HFF-Myc (cell line): ENCODE measurements at regions not wholly inside any gene's neighbourhood (a gene's known extent, or its start where the extent isn't known, plus 50 kb on each side); places are given as distances from the start of the nearest gene placed in this dataset.

Experiments used
- DNase-seq: peaks from one replicate; pipeline ENCODE4 v3.0.0-alpha.2; 2011; ENCODE audit warnings: low read depth; ENCODE audit errors: extremely low read depth
- H3K4me3 ChIP-seq: replicated peaks from 2 replicates; pipeline ENCODE4 v1.5.1; 2011; ENCODE audit warnings: low read depth, mild to moderate bottlenecking, control low read depth, low read length
- CTCF ChIP-seq: IDR thresholded peaks from 2 replicates; pipeline ENCODE4 v1.5.1; 2012; ENCODE audit warnings: mild to moderate bottlenecking, low read depth, low read length, control low read depth; ENCODE audit errors: missing control alignments

- H3K4me3 ChIP-seq = no peak overlapping the region
- TF ChIP-seq CTCF = no peak
- no peak for DNase-seq
These were observed 134.8 kb upstream of the PRDM1 start for GRCh38 chr6:105951322-105951721.

GRCh38 chr6:105949869-105950268 is 136.3 kb upstream of the PRDM1 start:
- no peak overlapping the region for H3K4me3 ChIP-seq
- no peak for DNase-seq
- no peak for TF ChIP-seq CTCF

DNA sequence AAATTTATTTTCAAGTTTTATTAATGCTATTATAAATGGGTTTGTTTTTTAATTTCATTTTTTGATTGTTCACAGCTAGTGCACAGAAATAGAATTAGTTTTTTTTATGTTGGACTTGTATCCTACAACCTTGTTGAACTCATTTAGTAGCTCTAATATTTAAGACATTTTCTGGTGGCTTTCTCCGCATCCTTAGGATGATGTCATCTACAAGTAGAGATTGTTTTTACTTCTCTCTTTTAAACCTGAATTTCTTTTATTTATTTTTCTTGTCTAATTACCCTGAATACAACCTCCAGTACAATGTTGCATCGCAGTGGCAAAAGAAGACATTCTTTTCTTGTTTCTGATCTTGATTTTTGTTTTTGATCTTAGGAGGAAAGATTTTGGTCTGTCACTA is 142.6 kb upstream of the PRDM1 start:
- no peak overlapping the region for H3K4me3 ChIP-seq
- no peak for DNase-seq
- TF ChIP-seq CTCF = no peak

- DNase-seq = no peak
- no peak overlapping the region for H3K4me3 ChIP-seq
- no peak for TF ChIP-seq CTCF
These were observed 144.3 kb upstream of the PRDM1 start for GRCh38 chr6:105941621-105942412.

DNA sequence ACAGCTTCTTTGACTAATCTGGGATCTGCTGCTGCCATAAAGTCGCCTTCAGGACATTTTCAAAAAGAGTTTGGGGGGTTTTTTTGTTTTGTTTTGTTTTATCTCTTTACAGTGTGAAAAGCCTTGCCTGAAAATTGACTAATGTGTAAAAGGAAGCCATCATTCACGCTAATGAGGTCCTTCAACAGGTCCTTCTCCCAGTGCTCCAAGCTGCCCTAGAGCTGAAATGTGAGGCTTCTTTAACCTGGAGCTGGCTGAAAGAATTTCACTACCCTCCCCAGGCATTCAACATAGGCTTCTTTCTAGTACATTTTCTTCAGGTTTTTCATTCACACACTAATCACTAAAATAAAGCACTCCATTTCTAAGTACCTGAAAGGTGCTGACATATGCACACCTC is 145.1 kb upstream of the PRDM1 start:
- H3K4me3 ChIP-seq = no peak overlapping the region
- DNase-seq = no peak
- no peak for TF ChIP-seq CTCF

GRCh38 chr6:105936972-105937371 is 149.2 kb upstream of the PRDM1 start:
- TF ChIP-seq CTCF = no peak
- H3K4me3 ChIP-seq = no peak overlapping the region
- DNase-seq = no peak

DNA sequence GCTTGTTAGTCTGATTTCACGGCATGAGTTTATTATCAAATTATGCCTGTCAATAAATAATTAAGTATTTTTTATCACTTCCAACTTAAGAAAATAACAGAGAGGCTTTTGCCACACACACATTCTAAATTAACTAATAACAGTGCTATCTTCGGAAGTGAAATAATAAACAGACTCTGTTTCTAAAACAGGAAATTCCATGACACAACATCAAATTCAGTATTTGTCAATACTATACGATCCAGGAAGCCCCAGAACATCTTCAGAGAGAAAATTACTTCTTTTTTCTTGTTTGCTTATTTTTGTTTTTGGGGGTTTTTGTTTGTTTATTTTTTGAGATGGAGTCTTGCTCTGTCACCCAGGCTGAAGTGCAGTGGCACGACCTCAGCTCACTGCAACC is 150.7 kb upstream of the PRDM1 start:
- DNase-seq = no peak
- no peak overlapping the region for H3K4me3 ChIP-seq
- TF ChIP-seq CTCF = no peak
